AG04449 (cell line): ENCODE measurements at regions not wholly inside any gene's neighbourhood (a gene's known extent, or its start where the extent isn't known, plus 50 kb on each side); places are given as distances from the start of the nearest gene placed in this dataset.

Experiments
- CTCF ChIA-PET: fragments of 350-600 bp; formaldehyde crosslinking; extraction: SDS; loops from one replicate; lab custom pipeline; 2021; ENCODE audit warnings: antibody characterized with exemption; lab: Yijun Ruan, JAX
- POLR2A ChIA-PET: fragments of 400-600, 350-600 bp; formaldehyde crosslinking; extraction: SDS; loops from one replicate; lab custom pipeline; 2020; ENCODE audit warnings: antibody characterized with exemption, inconsistent platforms; lab: Yijun Ruan, JAX
- DNase-seq: peaks from one replicate; pipeline ENCODE4 v3.0.0-alpha.2; 2010; ENCODE audit warnings: low read depth, low spot score
- H3K4me3 ChIP-seq: 2 replicates; pipeline ENCODE4 v1.5.1; 2011; ENCODE audit warnings: low read depth, mild to moderate bottlenecking, control low read depth, low read length
- CTCF ChIP-seq: IDR thresholded peaks from one replicate; pipeline ENCODE4 v1.5.1; 2011; ENCODE audit warnings: mild to moderate bottlenecking, moderate library complexity, low read length, control low read depth, inconsistent platforms; ENCODE audit not compliant: insufficient read depth; ENCODE audit errors: missing control alignments

- CTCF ChIA-PET: interaction anchor here (1.6 kb wide), 1 partner anchor 41 kb away, joined by 4 read pairs; no protein-coding TSS in a partner anchor
- TF ChIP-seq CTCF: no peak
- no peak overlapping the region for H3K4me3 ChIP-seq
- no peak for DNase-seq
- POLR2A ChIA-PET: no interaction called here
These were observed 380.1 kb downstream of the METTL15 start for GRCh38 chr11:28488336-28488735.

- no peak for TF ChIP-seq CTCF
- no peak overlapping the region for H3K4me3 ChIP-seq
- DNase-seq: no peak
- CTCF ChIA-PET: interaction anchor here (1.5 kb wide), 1 partner anchor 19 kb away, joined by 3 read pairs; no protein-coding TSS in a partner anchor
- POLR2A ChIA-PET: no interaction called here
These were observed 375.1 kb downstream of the METTL15 start for GRCh38 chr11:28483072-28483867.

- CTCF ChIA-PET: interaction anchor here (1.2 kb wide), 1 partner anchor 8 kb away, joined by 3 read pairs; no protein-coding TSS in a partner anchor
- TF ChIP-seq CTCF: no peak
- POLR2A ChIA-PET: no interaction called here
- DNase-seq: no peak
- no peak overlapping the region for H3K4me3 ChIP-seq
These were observed 374.5 kb downstream of the METTL15 start for GRCh38 chr11:28482666-28483065.

GRCh38 chr11:28481616-28482480 is 373.7 kb downstream of the METTL15 start:
- TF ChIP-seq CTCF: no peak
- POLR2A ChIA-PET: no interaction called here

DNA sequence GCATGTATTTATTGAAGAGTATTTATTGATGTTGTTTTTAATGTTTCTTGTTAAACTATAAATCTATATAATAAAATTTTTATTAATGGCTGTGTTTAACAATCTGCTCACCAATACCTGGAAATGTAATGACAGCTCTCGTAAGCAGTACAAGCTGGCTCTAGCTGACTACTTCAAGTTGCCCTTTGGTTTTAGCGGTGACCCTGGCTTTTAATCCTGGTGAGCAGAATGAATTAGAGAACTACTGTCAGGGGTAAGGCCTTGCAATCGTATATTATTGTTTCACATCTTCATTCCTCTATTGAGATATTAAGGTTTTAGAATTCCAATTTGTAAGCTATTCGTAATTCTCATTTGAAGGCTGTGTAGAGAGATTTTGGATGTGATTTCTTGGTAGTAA is 372.2 kb downstream of the METTL15 start:
- CTCF ChIA-PET: interaction anchor here (1.5 kb wide), 1 partner anchor 10 kb away, joined by 3 read pairs; no protein-coding TSS in a partner anchor
- TF ChIP-seq CTCF: no peak
- no peak overlapping the region for H3K4me3 ChIP-seq
- DNase-seq: no peak
- POLR2A ChIA-PET: no interaction called here

More at GRCh38 chr11:28481616-28482480, 373.7 kb downstream of the METTL15 start:
- no peak overlapping the region for H3K4me3 ChIP-seq
- no peak for DNase-seq
- CTCF ChIA-PET: interaction anchor here (0.9 to 1.2 kb wide), 2 partner anchors 9 to 47 kb away, joined by 3 read pairs; no protein-coding TSS in a partner anchor
